ENCODE measurements at regions not wholly inside any gene's neighbourhood (a gene's known extent, or its start where the extent isn't known, plus 50 kb on each side); places are given as distances from the start of the nearest gene placed in this dataset.
A peak's percentile ranks its signal among the peaks of the same experiment; 100 is the strongest.

- Histone ChIP-seq H3K27me3 (peaks cover 0 to 45% of the 10 kb centered on the region in 2 donors), H3K4me1 (no peaks in the 10 kb centered on the region), H3K9me3 (no peaks in the 10 kb centered on the region), H3K27ac (no peak overlapping the region), H3K36me3 (no peaks in the 10 kb centered on the region), H3K4me3 (no peak overlapping the region)
- DNase-seq = no peak
- TF ChIP-seq CTCF (IDR thresholded peaks at IDR 0.05) = no peak
- intact Hi-C loops (cut with DNase I; ENCODE audit: low total_unique reads) = no loop called here
Measured at GRCh38 chr4:8778291-8778690, 93.3 kb downstream of the HMX1 start.

- TF ChIP-seq CTCF (IDR thresholded peaks at IDR 0.05) = no peak
Measured at GRCh38 chr4:8777320-8778196, 94.1 kb downstream of the HMX1 start.

GRCh38 chr4:8776366-8776765 is 95.3 kb downstream of the HMX1 start:
- DNase-seq = no peak

More at GRCh38 chr4:8777320-8778196, 94.1 kb downstream of the HMX1 start:
- no peak overlapping the region for H3K27ac ChIP-seq
- no peaks in the 10 kb centered on the region for H3K4me1 ChIP-seq
- H3K9me3 ChIP-seq = no peaks in the 10 kb centered on the region
- DNase-seq = no peak
- intact Hi-C loops (cut with DNase I; ENCODE audit: low total_unique reads) = no loop called here
- H3K27me3 ChIP-seq = peaks cover 0 to 46% of the 10 kb centered on the region in 2 donors
- H3K4me3 ChIP-seq = no peak overlapping the region
- no peaks in the 10 kb centered on the region for H3K36me3 ChIP-seq

GRCh38 chr4:8775751-8776355 is 95.8 kb downstream of the HMX1 start:
- intact Hi-C loops (cut with DNase I; ENCODE audit: low total_unique reads) = no loop called here
- Histone ChIP-seq H3K27ac (no peak overlapping the region), H3K4me3 (no peak overlapping the region), H3K27me3 (peaks cover 0 to 29% of the 10 kb centered on the region in 2 donors), H3K9me3 (no peaks in the 10 kb centered on the region), H3K36me3 (no peaks in the 10 kb centered on the region), H3K4me1 (no peaks in the 10 kb centered on the region)
- TF ChIP-seq CTCF (IDR thresholded peaks at IDR 0.05) = no peak
- DNase-seq = peak in 1 of 2 donors; percentile 49

More at GRCh38 chr4:8776366-8776765, 95.3 kb downstream of the HMX1 start:
- peaks cover 0 to 35% of the 10 kb centered on the region in 2 donors for H3K27me3 ChIP-seq
- H3K27ac ChIP-seq = no peak overlapping the region
- no peaks in the 10 kb centered on the region for H3K36me3 ChIP-seq
- intact Hi-C loops (cut with DNase I; ENCODE audit: low total_unique reads) = no loop called here
- no peak for TF ChIP-seq CTCF (IDR thresholded peaks at IDR 0.05)
- no peaks in the 10 kb centered on the region for H3K9me3 ChIP-seq
- H3K4me3 ChIP-seq = no peak overlapping the region
- H3K4me1 ChIP-seq = no peaks in the 10 kb centered on the region

- Histone ChIP-seq H3K27ac (no peak overlapping the region), H3K4me1 (no peaks in the 10 kb centered on the region), H3K9me3 (no peaks in the 10 kb centered on the region), H3K27me3 (peaks cover 0 to 22% of the 10 kb centered on the region in 2 donors), H3K4me3 (no peak overlapping the region), H3K36me3 (no peaks in the 10 kb centered on the region)
- no peak for TF ChIP-seq CTCF (IDR thresholded peaks at IDR 0.05)
- intact Hi-C loops (cut with DNase I; ENCODE audit: low total_unique reads) = no loop called here
- DNase-seq = peak in 1 of 2 donors; percentile 24
Measured at GRCh38 chr4:8775121-8775520, 96.5 kb downstream of the HMX1 start.
